ENCODE measurements at regions not wholly inside any gene's neighbourhood (a gene's known extent, or its start where the extent isn't known, plus 50 kb on each side); places are given as distances from the start of the nearest gene placed in this dataset.
A peak's percentile ranks its signal among the peaks of the same experiment; 100 is the strongest.
"Not testable (repeated sequence)": the region's sequence is repeated elsewhere in the genome, so short reads cannot be mapped to it uniquely, and the experiment has no call there.

DNA sequence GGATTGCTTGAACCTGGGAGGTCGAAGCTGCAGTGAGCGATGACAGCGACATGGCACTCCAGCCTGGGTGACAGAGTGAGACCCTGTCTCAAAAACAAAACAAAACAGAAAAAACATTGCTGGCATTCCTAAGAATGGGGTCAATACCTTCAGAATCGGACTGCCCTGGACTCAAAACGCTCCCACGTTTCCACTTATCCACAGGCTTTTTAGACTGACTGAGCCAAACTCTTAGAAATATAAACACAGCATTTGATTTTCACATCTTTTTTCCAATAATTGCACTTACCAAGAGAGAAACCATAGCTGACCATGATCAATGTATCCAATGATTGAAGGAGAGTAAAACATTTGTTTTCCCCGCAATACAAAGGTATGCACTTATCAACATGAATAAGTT, 59.5 kb upstream of the CUX1 start:
- DNase-seq: no peak
- H3K79me1 ChIP-seq (replicated peaks; ENCODE audit: low read length, poor library complexity, severe bottlenecking): no peaks in the 10 kb centered on the region
- no peak overlapping the region for H3K9ac ChIP-seq (ENCODE audit: low read length)
- H4K91ac ChIP-seq (ENCODE audit: low read length): no peak overlapping the region
- H2BK15ac ChIP-seq (ENCODE audit: low read depth, poor library complexity, severe bottlenecking): no peak overlapping the region
- H3K4me2 ChIP-seq (ENCODE audit: low read length, poor library complexity, severe bottlenecking): no peak overlapping the region
- no peaks in the 10 kb centered on the region for H3K36me3 ChIP-seq (ENCODE audit: control insufficient read depth in 1 of 2, insufficient read depth in 2 of 2, low read depth in 1 of 2, low read length in 2 of 2)
- no peak overlapping the region for H2AFZ ChIP-seq (ENCODE audit: low read depth, low read length)
- no peak overlapping the region for H2BK5ac ChIP-seq (ENCODE audit: low read depth, low read length, poor library complexity, severe bottlenecking)
- H3K14ac ChIP-seq (ENCODE audit: low read length in 2 of 2): no peak overlapping the region
- no peak overlapping the region for H4K8ac ChIP-seq (ENCODE audit: low read length)
- no peak overlapping the region for H3K27ac ChIP-seq (ENCODE audit: low read length, poor library complexity, severe bottlenecking)
- no peaks in the 10 kb centered on the region for H3K4me1 ChIP-seq (ENCODE audit: control insufficient read depth, insufficient read depth, low read depth, low read length)
- H3K4ac ChIP-seq (ENCODE audit: low read depth in 1 of 2, low read length in 2 of 2): no peak overlapping the region
- no peak overlapping the region for H2BK120ac ChIP-seq (ENCODE audit: low read depth, low read length)
- H3K23ac ChIP-seq (ENCODE audit: low read length in 2 of 2): no peak overlapping the region
- H3K18ac ChIP-seq (ENCODE audit: low read depth in 1 of 2, low read length in 2 of 2): no peak overlapping the region
- H3K4me3 ChIP-seq (ENCODE audit: insufficient read depth in 1 of 2, low read depth in 1 of 2, low read length in 2 of 2): no peak overlapping the region
- H2AK5ac ChIP-seq (ENCODE audit: low read length, severe bottlenecking): no peak overlapping the region
- H3K9me3 ChIP-seq (ENCODE audit: control insufficient read depth, low read length): no peaks in the 10 kb centered on the region
- 94% methylated on average over 7 of the region's 7 CpGs for WGBS
- H2BK12ac ChIP-seq (ENCODE audit: low read length in 2 of 2): no peak overlapping the region
- H3K27me3 ChIP-seq (ENCODE audit: control insufficient read depth in 1 of 2, insufficient read depth in 1 of 2, low read length in 2 of 2): peaks cover 10 to 37% of the 10 kb centered on the region in 2 experiments

DNA sequence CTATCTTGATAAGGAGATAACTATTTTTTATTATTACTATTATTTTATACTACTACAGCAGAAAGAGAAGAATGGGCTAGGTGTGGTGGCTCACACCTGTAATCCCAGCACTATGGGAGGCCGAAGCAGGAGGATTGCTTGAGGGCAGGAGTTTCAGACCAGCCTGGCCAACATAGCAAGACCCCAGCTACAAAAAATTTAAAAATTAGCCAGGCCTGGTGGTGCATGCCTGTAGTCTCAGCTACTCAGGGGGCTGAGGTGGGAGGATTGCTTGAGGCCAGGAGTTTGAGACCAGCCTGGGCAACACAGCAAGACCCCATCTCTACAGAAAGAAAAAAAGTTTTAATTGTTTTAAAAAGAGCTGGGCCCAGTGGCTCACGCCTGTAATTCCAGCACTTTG, 58.9 kb upstream of the CUX1 start:
- not testable (repeated sequence) for H3K4me1 ChIP-seq (ENCODE audit: control insufficient read depth, insufficient read depth, low read depth, low read length); DNase-seq; H3K9me3 ChIP-seq (ENCODE audit: control insufficient read depth, low read length); H3K14ac ChIP-seq (ENCODE audit: low read length in 2 of 2); H3K9ac ChIP-seq (ENCODE audit: low read length); H2AFZ ChIP-seq (ENCODE audit: low read depth, low read length); H3K4ac ChIP-seq (ENCODE audit: low read depth in 1 of 2, low read length in 2 of 2); H2BK120ac ChIP-seq (ENCODE audit: low read depth, low read length); H4K91ac ChIP-seq (ENCODE audit: low read length); H2AK5ac ChIP-seq (ENCODE audit: low read length, severe bottlenecking); H3K79me1 ChIP-seq (replicated peaks; ENCODE audit: low read length, poor library complexity, severe bottlenecking); H4K8ac ChIP-seq (ENCODE audit: low read length); H3K23ac ChIP-seq (ENCODE audit: low read length in 2 of 2); H3K4me3 ChIP-seq (ENCODE audit: insufficient read depth in 1 of 2, low read depth in 1 of 2, low read length in 2 of 2); H3K36me3 ChIP-seq (ENCODE audit: control insufficient read depth in 1 of 2, insufficient read depth in 2 of 2, low read depth in 1 of 2, low read length in 2 of 2); H3K18ac ChIP-seq (ENCODE audit: low read depth in 1 of 2, low read length in 2 of 2); H2BK5ac ChIP-seq (ENCODE audit: low read depth, low read length, poor library complexity, severe bottlenecking); H3K4me2 ChIP-seq (ENCODE audit: low read length, poor library complexity, severe bottlenecking); H3K27ac ChIP-seq (ENCODE audit: low read length, poor library complexity, severe bottlenecking); H2BK12ac ChIP-seq (ENCODE audit: low read length in 2 of 2); H2BK15ac ChIP-seq (ENCODE audit: low read depth, poor library complexity, severe bottlenecking)
- H3K27me3 ChIP-seq (ENCODE audit: control insufficient read depth in 1 of 2, insufficient read depth in 1 of 2, low read length in 2 of 2): peaks cover 4 to 30% of the 10 kb centered on the region in 2 experiments
- 100% methylated on average over 1 of the region's 2 CpGs for WGBS

DNA sequence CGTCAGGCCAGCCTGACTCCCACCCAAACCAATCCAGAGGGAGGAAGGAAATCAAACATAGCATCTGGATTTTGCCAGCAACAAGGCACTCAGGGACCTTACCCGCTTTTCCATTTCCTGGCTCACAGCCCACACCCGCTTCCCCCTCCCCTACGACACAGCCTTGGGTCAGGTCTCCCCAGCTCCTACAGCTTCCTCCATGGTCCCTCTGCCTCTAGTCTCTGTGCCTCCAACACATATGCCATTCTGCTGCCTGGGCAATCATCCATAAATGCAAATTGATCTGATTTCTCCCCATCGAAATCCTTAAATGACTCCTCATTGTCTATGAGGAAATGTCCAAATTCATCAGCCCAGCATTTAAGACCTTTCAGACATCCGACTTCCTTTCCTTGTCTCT, 53.2 kb upstream of the CUX1 start:
- Histone ChIP-seq H3K9me3 (ENCODE audit: control insufficient read depth, low read length) (no peaks in the 10 kb centered on the region), H3K79me1 (replicated peaks; ENCODE audit: low read length, poor library complexity, severe bottlenecking) (no peaks in the 10 kb centered on the region), H2BK12ac (ENCODE audit: low read length in 2 of 2) (no peak overlapping the region), H3K4me3 (ENCODE audit: insufficient read depth in 1 of 2, low read depth in 1 of 2, low read length in 2 of 2) (no peak overlapping the region), H3K4me1 (ENCODE audit: control insufficient read depth, insufficient read depth, low read depth, low read length) (no peaks in the 10 kb centered on the region), H3K9ac (ENCODE audit: low read length) (no peak overlapping the region), H3K18ac (ENCODE audit: low read depth in 1 of 2, low read length in 2 of 2) (no peak overlapping the region), H3K4me2 (ENCODE audit: low read length, poor library complexity, severe bottlenecking) (no peak overlapping the region), H4K91ac (ENCODE audit: low read length) (no peak overlapping the region), H3K27me3 (ENCODE audit: control insufficient read depth in 1 of 2, insufficient read depth in 1 of 2, low read length in 2 of 2) (peaks cover 7 to 21% of the 10 kb centered on the region in 2 experiments), H2BK5ac (ENCODE audit: low read depth, low read length, poor library complexity, severe bottlenecking) (no peak overlapping the region), H2BK120ac (ENCODE audit: low read depth, low read length) (no peak overlapping the region), H3K36me3 (ENCODE audit: control insufficient read depth in 1 of 2, insufficient read depth in 2 of 2, low read depth in 1 of 2, low read length in 2 of 2) (no peaks in the 10 kb centered on the region), H2AFZ (ENCODE audit: low read depth, low read length) (no peak overlapping the region), H3K14ac (ENCODE audit: low read length in 2 of 2) (peak overlapping the region in 1 of 2 experiments; percentile 41), H2AK5ac (ENCODE audit: low read length, severe bottlenecking) (no peak overlapping the region), H2BK15ac (ENCODE audit: low read depth, poor library complexity, severe bottlenecking) (no peak overlapping the region), H4K8ac (ENCODE audit: low read length) (no peak overlapping the region), H3K4ac (ENCODE audit: low read depth in 1 of 2, low read length in 2 of 2) (no peak overlapping the region), H3K23ac (ENCODE audit: low read length in 2 of 2) (no peak overlapping the region), H3K27ac (ENCODE audit: low read length, poor library complexity, severe bottlenecking) (no peak overlapping the region)
- DNase-seq: no peak
- 79% methylated on average over 6 of the region's 6 CpGs for WGBS

DNA sequence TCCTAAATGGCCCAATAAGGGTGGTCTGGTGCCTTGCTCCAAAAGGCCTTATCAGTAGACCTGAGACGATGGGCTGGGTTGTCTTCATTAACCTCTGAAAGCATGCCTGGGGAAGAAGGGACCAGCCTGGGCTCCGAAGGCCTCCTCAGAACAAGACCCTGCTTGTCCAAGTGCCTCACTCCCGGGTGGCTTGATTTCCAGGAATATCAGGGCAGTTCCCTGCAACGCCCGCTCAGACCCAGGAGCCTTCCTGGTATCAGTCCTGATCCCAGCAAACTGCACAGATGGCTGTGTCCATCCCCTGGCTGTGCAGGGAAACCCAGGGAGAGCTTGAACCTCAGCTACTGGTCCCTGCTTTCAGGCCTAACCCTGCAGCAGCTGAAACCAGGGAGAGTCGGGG, 49.9 kb upstream of the CUX1 start:
- Histone ChIP-seq H2AFZ (ENCODE audit: low read depth, low read length) (no peak overlapping the region), H3K4me3 (ENCODE audit: insufficient read depth in 1 of 2, low read depth in 1 of 2, low read length in 2 of 2) (no peak overlapping the region), H4K91ac (ENCODE audit: low read length) (no peak overlapping the region), H3K9me3 (ENCODE audit: control insufficient read depth, low read length) (no peaks in the 10 kb centered on the region), H4K8ac (ENCODE audit: low read length) (no peak overlapping the region), H2AK5ac (ENCODE audit: low read length, severe bottlenecking) (no peak overlapping the region), H3K23ac (ENCODE audit: low read length in 2 of 2) (no peak overlapping the region), H2BK12ac (ENCODE audit: low read length in 2 of 2) (no peak overlapping the region), H3K27ac (ENCODE audit: low read length, poor library complexity, severe bottlenecking) (no peak overlapping the region), H3K14ac (ENCODE audit: low read length in 2 of 2) (peak overlapping the region in 1 of 2 experiments; percentile 65), H3K18ac (ENCODE audit: low read depth in 1 of 2, low read length in 2 of 2) (no peak overlapping the region), H3K4ac (ENCODE audit: low read depth in 1 of 2, low read length in 2 of 2) (no peak overlapping the region), H3K79me1 (replicated peaks; ENCODE audit: low read length, poor library complexity, severe bottlenecking) (no peaks in the 10 kb centered on the region), H3K27me3 (ENCODE audit: control insufficient read depth in 1 of 2, insufficient read depth in 1 of 2, low read length in 2 of 2) (peaks cover 15 to 37% of the 10 kb centered on the region in 2 experiments), H2BK15ac (ENCODE audit: low read depth, poor library complexity, severe bottlenecking) (no peak overlapping the region), H3K36me3 (ENCODE audit: control insufficient read depth in 1 of 2, insufficient read depth in 2 of 2, low read depth in 1 of 2, low read length in 2 of 2) (no peaks in the 10 kb centered on the region), H3K4me1 (ENCODE audit: control insufficient read depth, insufficient read depth, low read depth, low read length) (no peaks in the 10 kb centered on the region), H3K9ac (ENCODE audit: low read length) (no peak overlapping the region), H2BK5ac (ENCODE audit: low read depth, low read length, poor library complexity, severe bottlenecking) (no peak overlapping the region), H2BK120ac (ENCODE audit: low read depth, low read length) (no peak overlapping the region), H3K4me2 (ENCODE audit: low read length, poor library complexity, severe bottlenecking) (no peak overlapping the region)
- DNase-seq: no peak
- WGBS: 81% methylated on average over 6 of the region's 6 CpGs
